HEK293 (cell line): ENCODE measurements at regions not wholly inside any gene's neighbourhood (a gene's known extent, or its start where the extent isn't known, plus 50 kb on each side); places are given as distances from the start of the nearest gene placed in this dataset.
"Not testable (repeated sequence)": the region's sequence is repeated elsewhere in the genome, so short reads cannot be mapped to it uniquely, and the experiment has no call there.

ENCODE experiments used
- CTCF ChIA-PET: fragments of 350-600 bp; formaldehyde crosslinking; extraction: SDS; loops from one replicate; lab custom pipeline; 2021; ENCODE audit warnings: antibody characterized with exemption; lab: Yijun Ruan, JAX
- POLR2A ChIA-PET: fragments of 300-600 bp; formaldehyde crosslinking; extraction: SDS; loops from one replicate; lab custom pipeline; 2020; ENCODE audit warnings: antibody characterized with exemption, inconsistent platforms; lab: Yijun Ruan, JAX
- H3K27ac ChIP-seq: fragments of 200-500 bp; sonication (Bioruptor generic); 2 replicates; pipeline ENCODE4 v1.5.1; 2014; ENCODE audit warnings: low read depth, low read length, control low read depth, inconsistent platforms; ENCODE audit errors: extremely low read depth
- H3K36me3 ChIP-seq, 2 experiments: fragments of 200-500 bp in 1 of 2; sonication (Bioruptor generic) in 1 of 2; 1 replicate in 1 of 2; 2 replicates in 1 of 2; pipeline ENCODE4 v1.5.1; 2014 to 2017; ENCODE audit warnings: inconsistent platforms in 2 of 2, low read length in 2 of 2; ENCODE audit not compliant: control insufficient read depth in 2 of 2, insufficient read depth in 1 of 2
- H3K4me1 ChIP-seq: fragments of 200-500 bp; sonication (Bioruptor generic); 2 replicates; pipeline ENCODE4 v1.5.1; 2014; ENCODE audit warnings: mild to moderate bottlenecking, low read length, inconsistent platforms; ENCODE audit not compliant: control insufficient read depth, insufficient read depth
- H3K4me3 ChIP-seq: 2 replicates; pipeline ENCODE4 v1.5.1; 2011; ENCODE audit warnings: low read depth, mild to moderate bottlenecking, control low read depth, low read length, moderate library complexity
- H3K9me3 ChIP-seq: fragments of 200-500 bp; sonication (Bioruptor generic); 2 replicates; pipeline ENCODE4 v1.5.1; 2014; ENCODE audit warnings: low read depth, low read length, inconsistent platforms; ENCODE audit not compliant: control insufficient read depth, insufficient read depth

GRCh38 chr21:9036966-9037587, 1484.3 kb upstream of the TPTE start:
- CTCF ChIA-PET, H3K9me3 ChIP-seq, H3K4me1 ChIP-seq, H3K27ac ChIP-seq, POLR2A ChIA-PET, H3K36me3 ChIP-seq, H3K4me3 ChIP-seq: not testable (repeated sequence)

GRCh38 chr21:9037588-9038544, 1483.5 kb upstream of the TPTE start:
- not testable (repeated sequence) for H3K9me3 ChIP-seq

GRCh38 chr21:9039520-9040365, 1481.6 kb upstream of the TPTE start:
- H3K27ac ChIP-seq, H3K4me1 ChIP-seq, H3K36me3 ChIP-seq, H3K9me3 ChIP-seq, POLR2A ChIA-PET, CTCF ChIA-PET, H3K4me3 ChIP-seq: not testable (repeated sequence)

More at GRCh38 chr21:9037588-9038544, 1483.5 kb upstream of the TPTE start:
- H3K36me3 ChIP-seq, H3K4me1 ChIP-seq, CTCF ChIA-PET, POLR2A ChIA-PET, H3K4me3 ChIP-seq, H3K27ac ChIP-seq: not testable (repeated sequence)

- POLR2A ChIA-PET, H3K4me1 ChIP-seq, H3K27ac ChIP-seq, H3K36me3 ChIP-seq, H3K9me3 ChIP-seq, H3K4me3 ChIP-seq, CTCF ChIA-PET: not testable (repeated sequence)
Observed at GRCh38 chr21:9040406-9040805, 1481.0 kb upstream of the TPTE start.

GRCh38 chr21:9041175-9041948, 1480.0 kb upstream of the TPTE start:
- H3K4me3 ChIP-seq, H3K4me1 ChIP-seq, POLR2A ChIA-PET, H3K9me3 ChIP-seq, H3K36me3 ChIP-seq, CTCF ChIA-PET, H3K27ac ChIP-seq: not testable (repeated sequence)

GRCh38 chr21:9043089-9043488, 1478.3 kb upstream of the TPTE start:
- POLR2A ChIA-PET, H3K27ac ChIP-seq, H3K4me1 ChIP-seq, H3K4me3 ChIP-seq, H3K9me3 ChIP-seq, H3K36me3 ChIP-seq, CTCF ChIA-PET: not testable (repeated sequence)

GRCh38 chr21:9046870-9047269, 1474.5 kb upstream of the TPTE start:
- H3K27ac ChIP-seq, POLR2A ChIA-PET, H3K9me3 ChIP-seq, H3K4me1 ChIP-seq, H3K4me3 ChIP-seq, CTCF ChIA-PET, H3K36me3 ChIP-seq: not testable (repeated sequence)

- H3K27ac ChIP-seq, POLR2A ChIA-PET: not testable (repeated sequence)
Observed at GRCh38 chr21:9067515-9067914, 1453.9 kb upstream of the TPTE start.

GRCh38 chr21:9068622-9069021, 1452.8 kb upstream of the TPTE start:
- H3K9me3 ChIP-seq, H3K4me1 ChIP-seq, CTCF ChIA-PET, POLR2A ChIA-PET, H3K36me3 ChIP-seq, H3K4me3 ChIP-seq, H3K27ac ChIP-seq: not testable (repeated sequence)

More at GRCh38 chr21:9067515-9067914, 1453.9 kb upstream of the TPTE start:
- CTCF ChIA-PET, H3K4me3 ChIP-seq, H3K36me3 ChIP-seq, H3K4me1 ChIP-seq, H3K9me3 ChIP-seq: not testable (repeated sequence)

- H3K4me3 ChIP-seq, H3K4me1 ChIP-seq, H3K9me3 ChIP-seq, POLR2A ChIA-PET, H3K27ac ChIP-seq, H3K36me3 ChIP-seq, CTCF ChIA-PET: not testable (repeated sequence)
Observed at GRCh38 chr21:9070703-9071102, 1450.7 kb upstream of the TPTE start.
